Liver (tissue), 8 donors: ENCODE measurements at regions not wholly inside any gene's neighbourhood (a gene's known extent, or its start where the extent isn't known, plus 50 kb on each side); places are given as distances from the start of the nearest gene placed in this dataset.

ENCODE experiments used
- DNase-seq: peaks from one replicate; pipeline ENCODE4 v3.0.0-alpha.2; 2017; ENCODE audit warnings: low spot score
- H3K27ac ChIP-seq, 2 donors: one replicate each; pipeline ENCODE4 v1.7.0; 2013; ENCODE audit warnings: inconsistent platforms in 2 of 2, low read length in 2 of 2, control low read depth in 1 of 2, low read depth in 1 of 2, mild to moderate bottlenecking in 1 of 2
- H3K27me3 ChIP-seq, 4 donors: one replicate each; pipeline versions ENCODE4 v1.6.1 to v1.7.0; 2013; ENCODE audit warnings: low read length in 3 of 4, inconsistent platforms in 1 of 4, mild to moderate bottlenecking in 1 of 4, moderate library complexity in 1 of 4; ENCODE audit not compliant: control insufficient read depth in 4 of 4, insufficient read depth in 4 of 4
- H3K36me3 ChIP-seq, 4 donors: one replicate each; pipeline versions ENCODE4 v1.6.1 to v1.7.0; 2013; ENCODE audit warnings: low read length in 3 of 4, mild to moderate bottlenecking in 3 of 4, low read depth in 1 of 4, moderate library complexity in 1 of 4; ENCODE audit not compliant: control insufficient read depth in 4 of 4, insufficient read depth in 3 of 4
- H3K4me1 ChIP-seq, 4 donors: one replicate each; pipeline versions ENCODE4 v1.6.1 to v1.7.0; 2013; ENCODE audit warnings: low read length in 3 of 4, mild to moderate bottlenecking in 3 of 4, moderate library complexity in 1 of 4; ENCODE audit not compliant: control insufficient read depth in 4 of 4, insufficient read depth in 4 of 4
- H3K4me3 ChIP-seq, 3 donors: one replicate each; pipeline versions ENCODE4 v1.6.1 to v1.7.0; 2013; ENCODE audit warnings: low read length in 3 of 3, control low read depth in 1 of 3, low read depth in 1 of 3, mild to moderate bottlenecking in 1 of 3
- H3K9ac ChIP-seq, 2 donors: one replicate each; pipeline ENCODE4 v1.7.0; 2013; ENCODE audit warnings: low read length in 2 of 2, mild to moderate bottlenecking in 2 of 2, moderate library complexity in 2 of 2, control low read depth in 1 of 2, low read depth in 1 of 2
- H3K9me3 ChIP-seq, 4 donors: one replicate each; pipeline versions ENCODE4 v1.6.1 to v1.7.0; 2013; ENCODE audit warnings: low read length in 3 of 4; ENCODE audit not compliant: control insufficient read depth in 4 of 4
- ATF3 ChIP-seq: IDR thresholded peaks from 2 replicates; pipeline ENCODE4 v1.6.1; 2016; ENCODE audit warnings: antibody characterized with exemption
- CTCF ChIP-seq: fragments of 150-350 bp; IDR thresholded peaks from 2 replicates; pipeline ENCODE4 v1.5.1; 2017; ENCODE audit warnings: improper control_type of control experiment, low read depth, low read length; ENCODE audit not compliant: missing input control
- EGR1 ChIP-seq, 2 donors: IDR thresholded peaks; 2 replicates each; pipeline ENCODE4 v1.6.1; 2016 to 2018; ENCODE audit warnings: antibody characterized with exemption in 2 of 2, low read depth in 2 of 2
- FOXA1 ChIP-seq: IDR thresholded peaks from 2 replicates; pipeline ENCODE4 v1.6.1; 2016; ENCODE audit warnings: antibody characterized with exemption
- FOXA2 ChIP-seq: IDR thresholded peaks from 2 replicates; pipeline ENCODE4 v1.6.1; 2016; ENCODE audit warnings: antibody characterized with exemption
- GABPA ChIP-seq, 2 donors: IDR thresholded peaks in 1 of 2; conservative IDR thresholded peaks in 1 of 2; 2 replicates each; pipeline ENCODE4 v1.6.1; 2016; ENCODE audit warnings: antibody characterized with exemption in 2 of 2, mild to moderate bottlenecking in 1 of 2, moderate library complexity in 1 of 2
- HNF4A ChIP-seq, 2 donors: conservative IDR thresholded peaks; 2 replicates each; pipeline ENCODE4 v1.6.1; 2016; ENCODE audit warnings: antibody characterized with exemption in 2 of 2, mild to moderate bottlenecking in 2 of 2
- HNF4G ChIP-seq: IDR thresholded peaks from 2 replicates; pipeline ENCODE4 v1.6.1; 2016; ENCODE audit warnings: antibody characterized with exemption
- JUND ChIP-seq, 2 donors: IDR thresholded peaks; 2 replicates each; pipeline ENCODE4 v1.6.1; 2016; ENCODE audit warnings: antibody characterized with exemption in 2 of 2
- NR2F2 ChIP-seq: IDR thresholded peaks from 2 replicates; pipeline ENCODE4 v1.6.1; 2016; ENCODE audit warnings: antibody characterized with exemption
- RAD21 ChIP-seq, 2 donors: IDR thresholded peaks; 2 replicates each; pipeline ENCODE4 v1.6.1; 2016; ENCODE audit warnings: antibody characterized with exemption in 2 of 2, mild to moderate bottlenecking in 2 of 2
- RXRA ChIP-seq, 2 donors: IDR thresholded peaks; 2 replicates each; pipeline ENCODE4 v1.6.1; 2017 to 2018; ENCODE audit warnings: antibody characterized with exemption in 2 of 2, mild to moderate bottlenecking in 1 of 2
- SP1 ChIP-seq: IDR thresholded peaks from 2 replicates; pipeline ENCODE4 v1.6.1; 2018; ENCODE audit warnings: antibody characterized with exemption, mild to moderate bottlenecking
- TAF1 ChIP-seq: conservative IDR thresholded peaks from 2 replicates; pipeline ENCODE4 v1.6.1; 2016; ENCODE audit warnings: antibody characterized with exemption, mild to moderate bottlenecking
- YY1 ChIP-seq: IDR thresholded peaks from 2 replicates; pipeline ENCODE4 v1.6.1; 2016; ENCODE audit warnings: antibody characterized with exemption, mild to moderate bottlenecking
- WGBS: extraction: QIAGEN DNeasy Blood & Tissue Kit; methylation state at CpG from one replicate; pipeline ENCODE4 v1.1.7; 2013; 5-methylcytosine and 5-hydroxymethylcytosine counted together
- TF ChIP-seq, protein P1 (sequence below): IDR thresholded peaks from 2 replicates; pipeline ENCODE4 v1.6.1; 2016; ENCODE audit warnings: antibody characterized with exemption
- donor health status: healthy.
- donor health status: healthy.
- donor health status: healthy.
- donor health status: healthy.
- donor health status: healthy.

DNA sequence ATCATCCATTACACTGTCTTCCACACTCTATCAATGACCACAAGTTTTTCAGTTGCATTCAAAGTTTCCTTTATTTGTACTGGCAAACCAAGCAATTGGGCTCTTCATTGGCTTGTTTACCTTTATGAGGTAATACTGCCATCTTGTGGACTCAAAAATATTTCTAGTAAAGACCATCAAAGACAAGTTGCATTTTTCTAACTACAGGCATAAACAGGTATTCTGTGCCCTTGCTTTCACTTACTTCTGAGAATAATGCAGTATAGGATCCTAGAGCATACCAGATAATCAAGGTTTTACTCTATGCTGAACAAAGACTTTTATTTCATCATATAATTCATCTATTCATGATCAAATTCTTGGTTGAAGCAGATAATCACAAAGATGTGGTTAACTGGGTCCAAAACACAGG, 173.7 kb upstream of the POU5F2 start:
- Histone ChIP-seq H3K27me3 (no peaks in the 10 kb centered on the region), H3K36me3 (no peaks in the 10 kb centered on the region), H3K9ac (no peak overlapping the region), H3K4me1 (no peaks in the 10 kb centered on the region), H3K27ac (no peak overlapping the region), H3K9me3 (no peaks in the 10 kb centered on the region), H3K4me3 (no peak overlapping the region)
- DNase-seq = no peak
- TF ChIP-seq FOXA2 (peak; percentile 38), NR2F2 (no peak), HNF4G (no peak), YY1 (no peak), ATF3 (no peak), HNF4A (conservative IDR thresholded peaks at IDR 0.05) (peak in 1 of 2 donors; percentile 42), FOXA1 (peak; percentile 36), EGR1 (IDR thresholded peaks at IDR 0.05; ENCODE audit: low read depth in 2 of 2) (no peak), JUND (IDR thresholded peaks at IDR 0.05) (peak in 1 of 2 donors; percentile 54), SP1 (no peak), CTCF (peak; percentile 54), GABPA (IDR thresholded peaks at IDR 0.05 in 1 of 2, conservative IDR thresholded peaks at IDR 0.05 in 1 of 2) (no peak), RXRA (IDR thresholded peaks at IDR 0.05) (peak in 1 of 2 donors; percentile 18), TAF1 (no peak), RAD21 (IDR thresholded peaks at IDR 0.05) (peak; percentile 91 to 92)
- TF ChIP-seq, protein P1, sequence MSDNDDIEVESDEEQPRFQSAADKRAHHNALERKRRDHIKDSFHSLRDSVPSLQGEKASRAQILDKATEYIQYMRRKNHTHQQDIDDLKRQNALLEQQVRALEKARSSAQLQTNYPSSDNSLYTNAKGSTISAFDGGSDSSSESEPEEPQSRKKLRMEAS = no peak

DNA sequence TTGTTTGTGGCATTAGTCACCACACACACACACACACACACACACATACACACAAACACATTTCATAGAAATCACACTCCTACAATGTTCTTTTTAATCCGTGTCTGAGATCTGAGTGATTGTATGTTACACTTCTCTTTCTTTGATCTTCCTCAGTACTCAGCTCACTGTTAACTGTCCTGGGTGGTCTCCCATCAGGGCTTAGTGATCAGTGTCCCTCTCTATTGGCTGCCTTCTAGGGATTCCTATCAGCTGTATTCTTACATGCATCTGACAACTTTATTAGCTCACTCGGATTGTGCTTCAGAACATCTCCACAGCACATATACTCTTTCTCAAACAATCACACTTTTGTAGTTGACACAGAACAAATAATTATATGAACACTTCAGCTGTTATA, 170.2 kb upstream of the POU5F2 start:
- Histone ChIP-seq H3K27ac (no peak overlapping the region), H3K27me3 (no peaks in the 10 kb centered on the region), H3K4me3 (no peak overlapping the region), H3K4me1 (no peaks in the 10 kb centered on the region), H3K36me3 (no peaks in the 10 kb centered on the region), H3K9ac (no peak overlapping the region), H3K9me3 (no peaks in the 10 kb centered on the region)
- TF ChIP-seq NR2F2 = no peak
- TF ChIP-seq FOXA1 = no peak
- DNase-seq = no peak
- 83% methylated on average over 2 of the region's 2 CpGs for WGBS

- Histone ChIP-seq H3K4me3 (no peak overlapping the region), H3K27ac (no peak overlapping the region), H3K9me3 (no peaks in the 10 kb centered on the region), H3K36me3 (no peaks in the 10 kb centered on the region), H3K4me1 (no peaks in the 10 kb centered on the region), H3K27me3 (no peaks in the 10 kb centered on the region), H3K9ac (no peak overlapping the region)
- no peak for TF ChIP-seq HNF4G
- TF ChIP-seq YY1 = no peak
- peak; percentile 14 for TF ChIP-seq CTCF
- TF ChIP-seq RAD21 (IDR thresholded peaks at IDR 0.05) = peak; percentile 63 to 70
- 45% methylated on average over 1 of the region's 1 CpG for WGBS
- no peak for DNase-seq
These were observed 168.0 kb upstream of the POU5F2 start for GRCh38 chr5:93909356-93909755.
